ENCODE measurements at regions not wholly inside any gene's neighbourhood (a gene's known extent, or its start where the extent isn't known, plus 50 kb on each side); places are given as distances from the start of the nearest gene placed in this dataset. TPM values are rescaled to one million over a fixed set of nuclear protein-coding genes. Genes with fewer than 3 reads are reported as not detected.

Small RNAs in the stretch of these regions (small RNA-seq; reads per million reads assigned to genes)
- gene Z96811.1: not detected
